ENCODE measurements at regions not wholly inside any gene's neighbourhood (a gene's known extent, or its start where the extent isn't known, plus 50 kb on each side); places are given as distances from the start of the nearest gene placed in this dataset.

DNA sequence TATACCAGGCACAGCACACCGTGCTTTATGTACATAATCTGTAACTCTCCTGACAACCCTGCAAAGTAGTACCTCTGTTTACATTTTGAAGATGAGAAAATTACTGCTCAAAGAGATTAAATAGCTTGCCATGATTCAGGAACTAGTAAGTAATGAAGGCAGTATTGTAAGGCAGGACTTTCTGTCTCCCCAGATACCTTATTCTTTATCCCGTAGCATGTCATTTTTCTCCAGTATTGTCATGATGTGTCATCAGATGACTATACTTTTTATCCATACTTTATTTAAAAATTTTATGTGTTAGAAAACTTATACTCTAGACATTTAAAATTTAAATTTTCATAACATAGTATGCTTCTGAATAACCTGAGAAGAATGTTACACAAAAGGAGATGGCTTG is 188.3 kb upstream of the NUDT6 start:
- TF ChIP-seq, protein P1, sequence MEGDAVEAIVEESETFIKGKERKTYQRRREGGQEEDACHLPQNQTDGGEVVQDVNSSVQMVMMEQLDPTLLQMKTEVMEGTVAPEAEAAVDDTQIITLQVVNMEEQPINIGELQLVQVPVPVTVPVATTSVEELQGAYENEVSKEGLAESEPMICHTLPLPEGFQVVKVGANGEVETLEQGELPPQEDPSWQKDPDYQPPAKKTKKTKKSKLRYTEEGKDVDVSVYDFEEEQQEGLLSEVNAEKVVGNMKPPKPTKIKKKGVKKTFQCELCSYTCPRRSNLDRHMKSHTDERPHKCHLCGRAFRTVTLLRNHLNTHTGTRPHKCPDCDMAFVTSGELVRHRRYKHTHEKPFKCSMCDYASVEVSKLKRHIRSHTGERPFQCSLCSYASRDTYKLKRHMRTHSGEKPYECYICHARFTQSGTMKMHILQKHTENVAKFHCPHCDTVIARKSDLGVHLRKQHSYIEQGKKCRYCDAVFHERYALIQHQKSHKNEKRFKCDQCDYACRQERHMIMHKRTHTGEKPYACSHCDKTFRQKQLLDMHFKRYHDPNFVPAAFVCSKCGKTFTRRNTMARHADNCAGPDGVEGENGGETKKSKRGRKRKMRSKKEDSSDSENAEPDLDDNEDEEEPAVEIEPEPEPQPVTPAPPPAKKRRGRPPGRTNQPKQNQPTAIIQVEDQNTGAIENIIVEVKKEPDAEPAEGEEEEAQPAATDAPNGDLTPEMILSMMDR (IDR thresholded peaks at IDR 0.05; ENCODE audit: poor library complexity, severe bottlenecking), result no peak
- TF ChIP-seq EZH2 (IDR thresholded peaks at IDR 0.05; ENCODE audit: borderline replicate concordance, insufficient read depth, low read length, poor library complexity, severe bottlenecking) (no peak), SMC3 (conservative IDR thresholded peaks at IDR 0.05; ENCODE audit: poor library complexity) (no peak), EP300 (conservative IDR thresholded peaks at IDR 0.05; ENCODE audit: poor library complexity, severe bottlenecking) (no peak), POLR2AphosphoS5 (IDR thresholded peaks at IDR 0.05) (no peak), RAD21 (conservative IDR thresholded peaks at IDR 0.05) (no peak), MXI1 (conservative IDR thresholded peaks at IDR 0.05; ENCODE audit: poor library complexity, severe bottlenecking) (no peak)
